KBM-7 (cell line): ENCODE measurements at regions not wholly inside any gene's neighbourhood (a gene's known extent, or its start where the extent isn't known, plus 50 kb on each side); places are given as distances from the start of the nearest gene placed in this dataset.
"Not testable (repeated sequence)": the region's sequence is repeated elsewhere in the genome, so short reads cannot be mapped to it uniquely, and the experiment has no call there.

Experiments
- DNase-seq: peaks from one replicate; pipeline ENCODE4 v3.0.0-alpha.2; 2015
- in situ Hi-C: fragments of 300-500 bp; cut with MboI; formaldehyde crosslinking; loops from 2 replicates; pipeline ENCODE4 v1.14.3; 2020; ENCODE audit warnings: low sequenced_read_pairs, low pct_unique_long_range_greater_than_20kb, mixed read lengths

- DNase-seq = no peak
- in situ Hi-C loops = no loop called here
Observed at GRCh38 chr1:194104247-194104844, 917.9 kb upstream of the B3GALT2 start.

- no peak for DNase-seq
- in situ Hi-C loops = no loop called here
Observed at GRCh38 chr1:194103516-194104246, 917.3 kb upstream of the B3GALT2 start.

- in situ Hi-C loops = no loop called here
- no peak for DNase-seq
Observed at GRCh38 chr1:194103101-194103500, 916.7 kb upstream of the B3GALT2 start.

- peak; percentile 16 for DNase-seq
- in situ Hi-C loops = no loop called here
Observed at GRCh38 chr1:194102607-194103006, 916.2 kb upstream of the B3GALT2 start.

- DNase-seq = no peak
- in situ Hi-C loops = no loop called here
Observed at GRCh38 chr1:194084755-194085154, 898.3 kb upstream of the B3GALT2 start.

GRCh38 chr1:194081444-194081843 is 895.0 kb upstream of the B3GALT2 start:
- in situ Hi-C loops = no loop called here
- DNase-seq = no peak

- in situ Hi-C loops = no loop called here
- no peak for DNase-seq
Observed at GRCh38 chr1:194080826-194081225, 894.4 kb upstream of the B3GALT2 start.

GRCh38 chr1:194078765-194079164 is 892.4 kb upstream of the B3GALT2 start:
- in situ Hi-C loops = no loop called here
- DNase-seq = no peak

- in situ Hi-C loops = no loop called here
Observed at GRCh38 chr1:194076646-194077045, 890.2 kb upstream of the B3GALT2 start.

GRCh38 chr1:194073833-194074232 is 887.4 kb upstream of the B3GALT2 start:
- in situ Hi-C loops = no loop called here
- DNase-seq = no peak

More at GRCh38 chr1:194076646-194077045, 890.2 kb upstream of the B3GALT2 start:
- no peak for DNase-seq

- DNase-seq = no peak
- in situ Hi-C loops = no loop called here
Observed at GRCh38 chr1:194071205-194071604, 884.8 kb upstream of the B3GALT2 start.

GRCh38 chr1:194069831-194070218 is 883.4 kb upstream of the B3GALT2 start:
- in situ Hi-C loops = no loop called here
- no peak for DNase-seq

- in situ Hi-C loops = no loop called here
- no peak for DNase-seq
Observed at GRCh38 chr1:194069168-194069830, 882.9 kb upstream of the B3GALT2 start.

GRCh38 chr1:194068446-194069167 is 882.2 kb upstream of the B3GALT2 start:
- DNase-seq = no peak
- in situ Hi-C loops = no loop called here

- in situ Hi-C loops = no loop called here
Observed at GRCh38 chr1:194067772-194068171, 881.4 kb upstream of the B3GALT2 start.

GRCh38 chr1:194062962-194063361 is 876.5 kb upstream of the B3GALT2 start:
- no peak for DNase-seq
- in situ Hi-C loops = no loop called here

More at GRCh38 chr1:194067772-194068171, 881.4 kb upstream of the B3GALT2 start:
- DNase-seq = no peak

- no peak for DNase-seq
- in situ Hi-C loops = no loop called here
Observed at GRCh38 chr1:194062526-194062925, 876.1 kb upstream of the B3GALT2 start.

- in situ Hi-C loops = no loop called here
- no peak for DNase-seq
Observed at GRCh38 chr1:194060481-194060880, 874.1 kb upstream of the B3GALT2 start.

GRCh38 chr1:194058268-194058667 is 871.9 kb upstream of the B3GALT2 start:
- DNase-seq = peak; percentile 65
- in situ Hi-C loops = not testable (repeated sequence)

GRCh38 chr1:194056169-194056568 is 869.8 kb upstream of the B3GALT2 start:
- DNase-seq = no peak
- in situ Hi-C loops = no loop called here
